Activated B cell treated with CpG ODN at 0.5 μM for 24 hours (primary cell): ENCODE measurements at regions not wholly inside any gene's neighbourhood (a gene's known extent, or its start where the extent isn't known, plus 50 kb on each side); places are given as distances from the start of the nearest gene placed in this dataset.
A peak's percentile ranks its signal among the peaks of the same experiment; 100 is the strongest.

Source experiments
- ATAC-seq: fragments of 200-7000 bp; cut with Tn5 transposase; one replicate; pipeline ENCODE4 v1.10.0; 2021; ENCODE audit warnings: low read depth, mild to moderate bottlenecking, moderate library complexity
- CTCF ChIA-PET: fragments of 350-600 bp; sonication (Branson Sonifier 250); formaldehyde crosslinking; loops from one replicate; lab custom pipeline; 2021; ENCODE audit warnings: antibody characterized with exemption; lab: Charles Lee
- POLR2A ChIA-PET: fragments of 350-600 bp; sonication (Branson Sonifier 250); formaldehyde crosslinking; loops from one replicate; lab custom pipeline; 2021; ENCODE audit warnings: antibody characterized with exemption; lab: Charles Lee
- DNase-seq: peaks from one replicate; pipeline ENCODE4 v3.0.0; 2022
- H3K27ac Mint-ChIP-seq: one replicate; pipeline ENCODE4 v1.8.0; 2020; ENCODE audit warnings: mixed read lengths
- H3K27me3 Mint-ChIP-seq: one replicate; pipeline ENCODE4 v1.8.0; 2021; ENCODE audit warnings: mixed read lengths
- H3K36me3 Mint-ChIP-seq: one replicate; pipeline ENCODE4 v1.8.0; 2021; ENCODE audit warnings: low read depth, mixed read lengths
- H3K4me1 Mint-ChIP-seq: one replicate; pipeline ENCODE4 v1.8.0; 2021; ENCODE audit warnings: mixed read lengths
- H3K4me3 Mint-ChIP-seq: one replicate; pipeline ENCODE4 v1.8.0; 2020; ENCODE audit warnings: mild to moderate bottlenecking, mixed read lengths
- H3K9me3 Mint-ChIP-seq: one replicate; pipeline ENCODE4 v1.8.0; 2020; ENCODE audit warnings: mixed read lengths
- intact Hi-C: fragments of 100-400 bp; cut with micrococcal nuclease; formaldehyde crosslinking; loops from one replicate; pipeline ENCODE4 v1.15.1; 2024
- TF ChIP-seq, protein P1 (sequence below): fragments of 200-600 bp; IDR thresholded peaks from one replicate; pipeline ENCODE4 v1.8.0; 2022; ENCODE audit warnings: antibody characterized with exemption, mild to moderate bottlenecking

DNA sequence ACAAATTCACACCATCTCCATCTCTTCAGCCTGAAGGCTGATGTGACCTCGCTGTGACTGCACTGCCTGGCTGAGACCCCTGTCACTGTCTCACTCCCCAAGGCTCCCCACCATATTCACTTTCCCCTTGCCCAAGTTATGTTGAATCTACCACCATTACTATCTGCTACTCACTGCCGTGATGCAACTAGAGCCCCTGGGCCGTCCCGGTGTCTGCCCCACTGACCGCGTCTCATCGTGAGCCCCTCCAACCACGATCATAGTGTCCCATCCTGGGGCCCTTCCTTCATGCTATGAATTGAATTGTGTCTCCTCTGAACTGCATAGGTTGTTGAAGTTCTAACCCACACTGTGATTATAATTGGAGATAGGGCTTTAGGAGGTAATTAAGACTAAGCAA, 71.9 kb upstream of the CHST15 start:
- Mint-ChIP-seq H3K36me3 (no peaks in the 10 kb centered on the region), H3K4me1 (no peaks in the 10 kb centered on the region), H3K9me3 (no peaks in the 10 kb centered on the region), H3K4me3 (no peak overlapping the region), H3K27ac (no peak overlapping the region), H3K27me3 (peaks cover 10% of the 10 kb centered on the region)
- TF ChIP-seq, protein P1, sequence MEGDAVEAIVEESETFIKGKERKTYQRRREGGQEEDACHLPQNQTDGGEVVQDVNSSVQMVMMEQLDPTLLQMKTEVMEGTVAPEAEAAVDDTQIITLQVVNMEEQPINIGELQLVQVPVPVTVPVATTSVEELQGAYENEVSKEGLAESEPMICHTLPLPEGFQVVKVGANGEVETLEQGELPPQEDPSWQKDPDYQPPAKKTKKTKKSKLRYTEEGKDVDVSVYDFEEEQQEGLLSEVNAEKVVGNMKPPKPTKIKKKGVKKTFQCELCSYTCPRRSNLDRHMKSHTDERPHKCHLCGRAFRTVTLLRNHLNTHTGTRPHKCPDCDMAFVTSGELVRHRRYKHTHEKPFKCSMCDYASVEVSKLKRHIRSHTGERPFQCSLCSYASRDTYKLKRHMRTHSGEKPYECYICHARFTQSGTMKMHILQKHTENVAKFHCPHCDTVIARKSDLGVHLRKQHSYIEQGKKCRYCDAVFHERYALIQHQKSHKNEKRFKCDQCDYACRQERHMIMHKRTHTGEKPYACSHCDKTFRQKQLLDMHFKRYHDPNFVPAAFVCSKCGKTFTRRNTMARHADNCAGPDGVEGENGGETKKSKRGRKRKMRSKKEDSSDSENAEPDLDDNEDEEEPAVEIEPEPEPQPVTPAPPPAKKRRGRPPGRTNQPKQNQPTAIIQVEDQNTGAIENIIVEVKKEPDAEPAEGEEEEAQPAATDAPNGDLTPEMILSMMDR, result no peak
- POLR2A ChIA-PET, result no interaction called here
- CTCF ChIA-PET, result no interaction called here
- DNase-seq (no peak), ATAC-seq (no peak)
- intact Hi-C loops, result no loop called here

DNA sequence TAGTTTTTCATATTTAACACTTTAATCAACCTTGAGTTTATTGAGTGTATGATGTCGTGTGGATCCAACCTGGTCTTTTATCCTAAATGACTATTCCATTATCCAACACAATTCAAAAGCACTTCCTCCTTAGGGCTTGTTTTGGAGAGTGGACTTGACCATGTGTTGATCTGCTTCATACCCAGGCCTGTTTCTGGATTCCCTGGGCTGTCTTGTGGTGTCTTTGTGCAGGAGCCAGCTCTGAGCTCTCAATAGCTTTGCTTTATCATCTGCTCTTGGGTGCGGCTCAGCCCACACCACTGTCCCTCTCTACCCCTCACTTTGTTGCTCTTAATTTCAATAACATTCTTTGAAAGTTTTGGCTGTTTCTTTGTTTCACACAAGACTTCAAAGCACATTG, 70.9 kb upstream of the CHST15 start:
- TF ChIP-seq, protein P1, result no peak
- ATAC-seq, result no peak
- ChIA-PET POLR2A (no interaction called here), CTCF (no interaction called here)
- Mint-ChIP-seq H3K36me3 (no peaks in the 10 kb centered on the region), H3K4me1 (no peaks in the 10 kb centered on the region), H3K27ac (no peak overlapping the region), H3K9me3 (no peaks in the 10 kb centered on the region), H3K4me3 (no peak overlapping the region), H3K27me3 (peaks cover 10% of the 10 kb centered on the region)
- intact Hi-C loops, result no loop called here
- DNase-seq, result no peak

DNA sequence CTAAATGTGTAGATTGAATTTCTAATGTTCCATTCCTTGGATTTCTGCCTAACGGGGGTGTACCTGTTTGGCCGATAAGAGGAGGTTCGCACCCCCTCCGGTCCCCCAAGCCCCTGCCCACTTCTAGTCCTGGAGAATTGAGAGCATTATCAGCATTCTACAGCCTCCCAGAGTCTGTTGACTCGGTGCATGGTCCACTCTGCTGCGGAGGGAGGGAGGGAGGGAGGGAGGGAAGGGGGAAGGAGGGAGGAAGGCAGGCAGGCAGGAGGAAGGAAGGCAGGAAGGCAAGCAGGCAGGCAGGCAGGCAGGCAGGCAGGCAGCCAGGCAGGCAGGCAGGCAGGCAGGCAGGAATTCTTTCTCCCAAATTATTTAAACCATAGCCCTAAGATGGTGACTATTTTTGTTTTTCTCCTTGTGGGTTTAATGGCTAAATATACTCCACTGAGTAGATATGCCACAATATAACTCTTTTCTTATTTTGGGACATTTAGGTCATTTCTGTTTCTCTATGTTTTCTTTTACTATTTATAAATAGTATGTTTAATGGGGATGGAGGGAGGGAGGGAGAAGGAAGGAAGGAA, 69.5 kb upstream of the CHST15 start:
- CTCF ChIA-PET, result no interaction called here
- peaks cover 1% of the 10 kb centered on the region for H3K9me3 Mint-ChIP-seq
- no peaks in the 10 kb centered on the region for H3K4me1 Mint-ChIP-seq
- H3K27me3 Mint-ChIP-seq, result peaks cover 10% of the 10 kb centered on the region
- no peak overlapping the region for H3K4me3 Mint-ChIP-seq
- H3K36me3 Mint-ChIP-seq, result no peaks in the 10 kb centered on the region
- TF ChIP-seq, protein P1, result no peak
- DNase-seq (no peak), ATAC-seq (no peak)
- no peak overlapping the region for H3K27ac Mint-ChIP-seq
- intact Hi-C loops, result no loop called here
- POLR2A ChIA-PET, result no interaction called here

DNA sequence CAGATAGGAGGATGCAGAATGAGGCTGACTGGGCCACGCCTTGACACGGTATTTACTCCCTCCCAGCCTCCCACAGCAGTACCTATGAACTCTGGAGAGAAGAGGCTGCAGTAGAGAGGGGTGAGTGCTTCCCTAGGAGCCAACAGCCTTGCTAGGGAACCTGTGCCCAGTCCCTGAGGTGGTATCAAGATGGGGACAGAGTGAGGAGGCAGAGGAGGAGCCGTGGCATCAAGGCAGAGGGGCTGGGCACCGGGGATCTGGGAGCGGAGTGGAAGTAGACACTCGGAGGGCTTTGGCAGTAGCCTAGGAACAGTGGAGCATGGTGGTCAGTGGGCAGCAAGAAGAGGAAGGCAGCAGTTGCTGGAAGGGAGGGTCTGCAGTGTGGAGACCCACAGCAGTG, 68.7 kb upstream of the CHST15 start:
- ChIA-PET POLR2A (no interaction called here), CTCF (no interaction called here)
- ATAC-seq, result no peak
- no peak for DNase-seq
- H3K9me3 Mint-ChIP-seq, result peaks cover 3% of the 10 kb centered on the region
- TF ChIP-seq, protein P1, result no peak
- no peak overlapping the region for H3K4me3 Mint-ChIP-seq
- peaks cover 10% of the 10 kb centered on the region for H3K27me3 Mint-ChIP-seq
- H3K27ac Mint-ChIP-seq, result peak overlapping the region; percentile 46
- intact Hi-C loops, result no loop called here
- H3K36me3 Mint-ChIP-seq, result no peaks in the 10 kb centered on the region
- no peaks in the 10 kb centered on the region for H3K4me1 Mint-ChIP-seq

DNA sequence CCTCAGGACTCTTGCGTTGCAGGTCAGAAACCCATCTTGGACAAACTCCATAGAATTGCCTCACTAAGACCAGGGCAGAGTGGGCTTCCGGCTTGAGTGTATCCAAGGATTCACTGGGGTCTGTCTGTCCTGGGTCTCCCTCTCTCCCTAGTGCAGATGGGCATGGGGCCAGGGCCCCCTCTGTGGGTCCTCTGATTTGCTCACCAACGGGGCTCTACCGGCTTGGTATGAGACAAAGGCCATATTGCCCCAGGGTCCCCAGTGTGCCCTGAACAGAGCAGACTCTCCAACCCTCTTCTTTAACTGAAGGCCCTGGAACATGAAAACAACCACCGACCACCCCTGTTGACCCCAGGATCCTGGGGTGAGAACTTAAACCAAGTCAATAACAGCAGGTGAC, 68.2 kb upstream of the CHST15 start:
- H3K36me3 Mint-ChIP-seq, result no peaks in the 10 kb centered on the region
- TF ChIP-seq, protein P1, result no peak
- no peak overlapping the region for H3K27ac Mint-ChIP-seq
- no peak overlapping the region for H3K4me3 Mint-ChIP-seq
- POLR2A ChIA-PET, result no interaction called here
- H3K4me1 Mint-ChIP-seq, result no peaks in the 10 kb centered on the region
- intact Hi-C loops, result no loop called here
- peaks cover 3% of the 10 kb centered on the region for H3K9me3 Mint-ChIP-seq
- ATAC-seq (no peak), DNase-seq (no peak)
- peaks cover 10% of the 10 kb centered on the region for H3K27me3 Mint-ChIP-seq
- CTCF ChIA-PET, result no interaction called here
